ENCODE measurements at regions not wholly inside any gene's neighbourhood (a gene's known extent, or its start where the extent isn't known, plus 50 kb on each side); places are given as distances from the start of the nearest gene placed in this dataset.

- intact Hi-C loops (cut with micrococcal nuclease; ENCODE audit: unreplicated experiment), result loop anchor here (2.0 to 10.0 kb wide), 2 partner anchors 869 to 903 kb away; no protein-coding TSS in a partner anchor
- DNase-seq (ENCODE audit: low read depth, low spot score) (no peak), ATAC-seq (peak; percentile 98)
- TF ChIP-seq CTCF (IDR thresholded peaks at IDR 0.05), result peak; percentile 87
- no peak for TF ChIP-seq POLR2AphosphoS5 (IDR thresholded peaks at IDR 0.05; ENCODE audit: low read depth, low read length)
- Histone ChIP-seq H3K36me3 (ENCODE audit: control insufficient read depth, insufficient read depth, low read length) (no peaks in the 10 kb centered on the region), H3K4me3 (ENCODE audit: low read depth in 2 of 2, low read length in 2 of 2) (no peak overlapping the region), H3K4me1 (ENCODE audit: control insufficient read depth, insufficient read depth, low read length) (no peaks in the 10 kb centered on the region), H3K9me3 (ENCODE audit: control insufficient read depth, insufficient read depth, low read depth, low read length) (no peaks in the 10 kb centered on the region), H3K27me3 (ENCODE audit: control insufficient read depth, insufficient read depth, low read length) (peaks cover 13% of the 10 kb centered on the region), H3K27ac (ENCODE audit: low read length) (no peak overlapping the region)
- CTCF ChIA-PET, result interaction anchor here (0.6 to 1.5 kb wide), 7 partner anchors 9 to 903 kb away, joined by 3 to 12 read pairs (median 4); no protein-coding TSS in a partner anchor
- POLR2A ChIA-PET, result interaction anchor here (0.6 kb wide), 1 partner anchor 900 kb away, joined by 4 read pairs; no protein-coding TSS in a partner anchor
- in situ Hi-C loops (cut with HindIII; ENCODE audit: low pct_unique_long_range_greater_than_20kb, low sequenced_read_pairs), result no loop called here
- no TSS peak for BruUV-seq (replicated peaks)
Observed at GRCh38 chr7:42843205-42843800, 68.6 kb downstream of the C7orf25 start.

- ATAC-seq (no peak), DNase-seq (ENCODE audit: low read depth, low spot score) (no peak)
- no TSS peak for BruUV-seq (replicated peaks)
- H3K27ac ChIP-seq (ENCODE audit: low read length), result no peak overlapping the region
- H3K27me3 ChIP-seq (ENCODE audit: control insufficient read depth, insufficient read depth, low read length), result peaks cover 4% of the 10 kb centered on the region
- POLR2A ChIA-PET, result no interaction called here
- no peak for TF ChIP-seq CTCF (IDR thresholded peaks at IDR 0.05)
- TF ChIP-seq, protein P1, sequence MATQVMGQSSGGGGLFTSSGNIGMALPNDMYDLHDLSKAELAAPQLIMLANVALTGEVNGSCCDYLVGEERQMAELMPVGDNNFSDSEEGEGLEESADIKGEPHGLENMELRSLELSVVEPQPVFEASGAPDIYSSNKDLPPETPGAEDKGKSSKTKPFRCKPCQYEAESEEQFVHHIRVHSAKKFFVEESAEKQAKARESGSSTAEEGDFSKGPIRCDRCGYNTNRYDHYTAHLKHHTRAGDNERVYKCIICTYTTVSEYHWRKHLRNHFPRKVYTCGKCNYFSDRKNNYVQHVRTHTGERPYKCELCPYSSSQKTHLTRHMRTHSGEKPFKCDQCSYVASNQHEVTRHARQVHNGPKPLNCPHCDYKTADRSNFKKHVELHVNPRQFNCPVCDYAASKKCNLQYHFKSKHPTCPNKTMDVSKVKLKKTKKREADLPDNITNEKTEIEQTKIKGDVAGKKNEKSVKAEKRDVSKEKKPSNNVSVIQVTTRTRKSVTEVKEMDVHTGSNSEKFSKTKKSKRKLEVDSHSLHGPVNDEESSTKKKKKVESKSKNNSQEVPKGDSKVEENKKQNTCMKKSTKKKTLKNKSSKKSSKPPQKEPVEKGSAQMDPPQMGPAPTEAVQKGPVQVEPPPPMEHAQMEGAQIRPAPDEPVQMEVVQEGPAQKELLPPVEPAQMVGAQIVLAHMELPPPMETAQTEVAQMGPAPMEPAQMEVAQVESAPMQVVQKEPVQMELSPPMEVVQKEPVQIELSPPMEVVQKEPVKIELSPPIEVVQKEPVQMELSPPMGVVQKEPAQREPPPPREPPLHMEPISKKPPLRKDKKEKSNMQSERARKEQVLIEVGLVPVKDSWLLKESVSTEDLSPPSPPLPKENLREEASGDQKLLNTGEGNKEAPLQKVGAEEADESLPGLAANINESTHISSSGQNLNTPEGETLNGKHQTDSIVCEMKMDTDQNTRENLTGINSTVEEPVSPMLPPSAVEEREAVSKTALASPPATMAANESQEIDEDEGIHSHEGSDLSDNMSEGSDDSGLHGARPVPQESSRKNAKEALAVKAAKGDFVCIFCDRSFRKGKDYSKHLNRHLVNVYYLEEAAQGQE (IDR thresholded peaks at IDR 0.05; ENCODE audit: insufficient read depth in 1 of 2, low read depth in 2 of 2, low read length in 1 of 2), result no peak
- no peak for TF ChIP-seq SIN3A (IDR thresholded peaks at IDR 0.05; ENCODE audit: borderline replicate concordance, insufficient read depth, low read depth, low read length)
- TF ChIP-seq POLR2AphosphoS5 (IDR thresholded peaks at IDR 0.05; ENCODE audit: low read depth, low read length), result no peak
- no peak for TF ChIP-seq TCF7L2 (IDR thresholded peaks at IDR 0.05; ENCODE audit: low read depth, low read length)
- H3K4me1 ChIP-seq (ENCODE audit: control insufficient read depth, insufficient read depth, low read length), result no peaks in the 10 kb centered on the region
- H3K36me3 ChIP-seq (ENCODE audit: control insufficient read depth, insufficient read depth, low read length), result no peaks in the 10 kb centered on the region
- intact Hi-C loops (cut with micrococcal nuclease; ENCODE audit: unreplicated experiment), result loop anchor here (10.0 kb wide), 1 partner anchor 560 kb away; no protein-coding TSS in a partner anchor
- in situ Hi-C loops (cut with HindIII; ENCODE audit: low pct_unique_long_range_greater_than_20kb, low sequenced_read_pairs), result no loop called here
- CTCF ChIA-PET, result no interaction called here
- H3K4me3 ChIP-seq (ENCODE audit: low read depth in 2 of 2, low read length in 2 of 2), result no peak overlapping the region
- H3K9me3 ChIP-seq (ENCODE audit: control insufficient read depth, insufficient read depth, low read depth, low read length), result no peaks in the 10 kb centered on the region
Observed at GRCh38 chr7:42834676-42835075, 77.2 kb downstream of the C7orf25 start.
